GM18870 (cell line): ENCODE measurements at regions not wholly inside any gene's neighbourhood (a gene's known extent, or its start where the extent isn't known, plus 50 kb on each side); places are given as distances from the start of the nearest gene placed in this dataset.

ENCODE experiments used
- ATAC-seq: cut with Tn5 transposase; IDR thresholded peaks from one replicate; pipeline ENCODE4 v1.9.1; 2021; ENCODE audit warnings: moderate library complexity; ENCODE audit not compliant: unreplicated experiment

DNA sequence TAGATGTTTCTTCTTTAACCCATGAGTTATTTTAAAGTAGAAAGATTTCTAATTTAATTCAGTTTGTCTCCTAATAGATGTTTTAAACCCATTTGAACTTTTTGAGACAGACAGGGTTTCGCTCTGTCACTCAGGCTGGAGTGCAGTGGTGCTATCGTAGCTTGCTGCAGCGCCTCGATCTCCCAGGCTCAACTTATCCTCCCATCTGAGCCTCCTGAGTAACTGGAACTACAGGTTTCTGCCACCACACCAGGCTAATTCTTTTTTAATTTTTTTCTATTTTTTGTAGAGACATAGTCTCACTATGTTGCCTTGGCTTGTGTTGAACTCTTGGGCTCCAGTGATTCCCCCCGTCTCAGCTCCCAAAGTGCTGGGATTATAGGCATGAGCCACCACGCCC lies 53.0 kb upstream of the RAB18 start:
- no peak for ATAC-seq

GRCh38 chr10:27450225-27450624 lies 53.9 kb upstream of the RAB18 start:
- ATAC-seq = no peak

DNA sequence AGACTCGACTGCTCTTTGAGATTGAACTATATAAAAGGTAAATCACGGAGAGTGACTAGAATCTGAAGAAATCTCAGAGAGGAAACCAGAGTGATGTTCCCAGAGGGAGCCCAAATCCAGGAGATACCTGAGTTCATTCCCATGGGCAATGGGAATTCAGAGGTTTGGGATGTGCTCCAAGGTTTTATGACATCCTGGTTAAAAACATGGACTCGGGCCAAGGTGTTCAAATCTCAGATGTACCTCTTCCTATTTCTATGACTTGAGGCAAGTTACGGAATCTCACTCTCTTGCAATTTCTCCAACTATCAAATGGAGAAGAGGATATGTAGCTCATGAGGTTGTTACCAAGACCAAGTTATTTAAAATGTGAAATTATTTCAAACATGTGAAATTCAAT lies 54.5 kb upstream of the RAB18 start:
- no peak for ATAC-seq

DNA sequence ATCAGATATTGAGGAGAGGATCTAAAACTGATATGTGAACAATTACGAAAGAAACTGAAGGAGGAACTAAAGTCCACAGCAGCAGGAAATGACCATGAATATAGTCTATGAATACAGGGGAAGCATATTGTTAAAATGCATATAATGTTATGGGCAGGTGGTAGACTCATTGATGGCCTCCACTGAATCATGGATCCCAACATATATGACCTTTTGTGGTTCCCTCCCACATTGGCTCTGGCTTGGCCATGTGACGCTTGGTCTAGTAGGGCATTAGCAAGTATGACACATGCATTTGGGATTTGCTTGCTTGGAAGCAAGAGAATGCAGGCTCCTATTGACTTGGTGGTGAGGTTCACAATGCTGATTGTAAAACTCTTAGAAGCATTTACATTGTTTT lies 55.2 kb upstream of the RAB18 start:
- ATAC-seq = no peak

DNA sequence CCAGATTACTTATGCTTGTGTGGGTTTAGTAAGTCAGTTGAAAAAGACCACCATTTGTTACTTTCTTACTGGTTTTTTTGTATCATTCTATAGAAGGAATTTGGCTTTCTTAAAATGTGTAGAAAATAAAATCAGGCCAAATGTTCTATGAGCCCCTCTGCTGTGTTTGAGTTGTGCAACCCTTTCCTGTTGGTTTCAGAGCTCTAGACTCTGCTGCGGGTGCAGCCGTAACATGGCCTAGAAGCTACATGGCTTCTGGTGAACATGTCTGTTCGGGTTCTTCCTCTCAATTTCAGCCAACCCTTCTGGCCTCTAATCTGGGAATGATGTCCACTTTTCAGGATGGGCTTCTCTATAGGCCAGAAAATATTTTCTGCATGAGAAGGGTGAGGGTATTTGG lies 56.6 kb upstream of the RAB18 start:
- ATAC-seq = no peak

DNA sequence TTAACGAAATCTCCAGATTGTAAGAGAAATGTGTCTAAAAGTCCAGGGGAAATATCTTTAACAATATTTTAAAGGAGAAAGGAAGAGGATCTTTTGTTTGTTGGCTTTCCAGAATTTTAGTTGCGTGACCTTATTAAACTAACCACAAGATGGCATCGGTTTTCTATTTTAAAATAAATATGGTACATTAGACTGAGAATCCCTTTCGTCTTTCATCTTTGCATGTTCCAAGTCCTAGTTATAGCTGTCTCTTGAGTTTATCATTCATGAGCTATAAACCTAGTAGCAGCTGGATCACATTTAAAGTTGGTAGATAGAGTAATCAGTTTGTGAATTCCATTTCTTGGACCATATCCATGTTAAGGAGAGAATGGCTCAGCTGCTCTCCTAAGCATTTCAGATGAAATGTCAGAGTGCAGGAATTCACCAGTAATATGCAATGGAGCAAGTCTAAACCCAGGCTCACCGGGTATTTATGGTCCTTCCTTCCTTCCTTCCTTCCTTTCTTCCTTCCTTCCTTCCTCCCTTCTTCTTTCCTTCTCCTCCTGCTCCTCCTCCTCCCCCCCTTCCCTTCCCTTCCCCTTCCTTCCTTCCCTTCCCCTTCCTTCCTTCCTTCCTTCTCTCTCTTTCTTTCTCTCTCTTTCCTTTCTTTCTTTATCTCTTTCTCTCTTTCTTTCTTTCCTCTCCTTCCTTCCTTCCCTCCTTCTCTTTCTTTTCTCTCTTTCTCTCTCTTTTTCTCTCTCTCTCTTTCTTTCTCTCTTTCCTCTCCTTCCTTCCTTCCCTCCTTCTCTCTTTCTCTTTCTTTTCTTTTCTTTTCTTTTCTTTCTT lies 57.8 kb upstream of the RAB18 start:
- no peak for ATAC-seq

DNA sequence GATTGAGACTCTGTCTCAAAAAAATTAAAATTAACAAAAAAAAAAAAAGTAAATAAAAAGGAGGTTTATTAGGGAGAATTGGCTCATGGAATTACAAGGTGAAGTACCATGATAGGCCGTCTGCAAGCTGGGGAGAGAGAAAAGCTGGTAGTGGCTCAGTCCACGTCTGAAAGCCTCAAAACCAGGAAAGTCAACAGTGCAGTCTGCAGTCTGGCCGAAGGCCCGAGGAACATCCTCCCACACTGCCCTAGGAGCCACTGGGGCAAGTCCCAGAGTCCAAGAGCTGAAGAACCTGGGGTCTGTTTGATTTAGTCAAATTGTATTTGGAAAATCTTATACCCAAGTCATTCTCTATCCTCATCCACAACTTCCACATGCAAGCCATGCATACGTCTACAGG lies 59.0 kb upstream of the RAB18 start:
- no peak for ATAC-seq

- no peak for ATAC-seq
Observed at GRCh38 chr10:27440478-27440877, 63.6 kb upstream of the RAB18 start.

GRCh38 chr10:27440021-27440420 lies 64.1 kb upstream of the RAB18 start:
- ATAC-seq = no peak

DNA sequence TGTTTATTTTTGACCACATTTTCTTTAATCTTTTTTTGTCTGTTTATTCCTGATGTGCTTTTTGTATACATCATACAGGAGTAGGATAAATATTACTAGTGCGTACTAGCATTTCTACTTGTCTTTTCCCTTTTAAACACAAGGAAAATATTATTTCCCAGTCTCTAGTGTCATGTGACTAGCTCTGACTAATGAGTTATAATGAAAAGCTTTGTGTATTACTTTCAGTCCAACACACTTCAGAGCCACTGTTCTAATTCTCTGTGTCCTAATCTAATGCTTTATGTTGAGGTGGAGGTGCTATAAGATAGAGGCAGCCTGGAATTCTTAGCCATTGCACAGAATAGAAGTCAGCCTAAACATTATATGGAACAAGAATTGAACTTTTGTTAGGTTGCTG lies 65.0 kb upstream of the RAB18 start:
- ATAC-seq = no peak

DNA sequence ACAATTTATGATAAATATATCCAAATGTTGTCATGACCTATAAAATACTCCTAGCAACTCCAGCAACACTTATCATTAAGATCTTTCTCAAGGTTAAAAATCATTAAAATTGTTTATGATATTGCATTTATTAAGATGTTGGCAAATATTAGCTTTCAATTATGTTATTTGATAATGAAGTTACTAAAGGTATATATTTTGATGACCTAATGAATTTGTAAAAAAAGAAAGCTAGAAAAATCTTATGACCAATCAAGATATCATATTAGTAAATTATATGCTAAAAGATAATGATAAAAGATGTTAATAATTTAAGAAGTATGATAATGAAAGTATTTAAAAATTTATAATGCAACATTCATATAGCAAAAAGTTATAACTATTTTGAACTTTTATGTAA lies 66.3 kb upstream of the RAB18 start:
- ATAC-seq = no peak

DNA sequence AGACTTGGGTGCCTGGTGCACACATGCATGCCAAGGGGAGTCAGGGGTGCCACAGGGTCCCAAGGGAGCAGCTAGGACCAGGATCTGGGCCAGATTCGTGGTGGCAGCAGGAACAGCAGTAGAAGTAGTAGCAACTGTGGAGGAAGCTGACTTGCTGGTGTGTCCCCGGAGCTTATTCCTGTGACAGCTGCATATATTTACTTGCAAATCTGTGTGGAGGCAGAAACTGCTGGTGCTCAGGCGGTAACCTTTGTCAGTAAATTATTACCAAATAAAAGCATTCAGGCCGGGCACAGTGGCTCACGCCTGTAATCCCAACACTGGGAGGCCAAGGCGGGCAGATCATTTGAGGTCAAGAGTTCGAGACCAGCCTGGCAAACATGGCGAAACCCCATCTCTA lies 67.4 kb upstream of the RAB18 start:
- no peak for ATAC-seq

- no peak for ATAC-seq
Observed at GRCh38 chr10:27433976-27434375, 70.1 kb upstream of the RAB18 start.

GRCh38 chr10:27426948-27427467 lies 77.1 kb upstream of the RAB18 start:
- ATAC-seq = no peak

- no peak for ATAC-seq
Observed at GRCh38 chr10:27413831-27414348, 90.2 kb upstream of the RAB18 start.

DNA sequence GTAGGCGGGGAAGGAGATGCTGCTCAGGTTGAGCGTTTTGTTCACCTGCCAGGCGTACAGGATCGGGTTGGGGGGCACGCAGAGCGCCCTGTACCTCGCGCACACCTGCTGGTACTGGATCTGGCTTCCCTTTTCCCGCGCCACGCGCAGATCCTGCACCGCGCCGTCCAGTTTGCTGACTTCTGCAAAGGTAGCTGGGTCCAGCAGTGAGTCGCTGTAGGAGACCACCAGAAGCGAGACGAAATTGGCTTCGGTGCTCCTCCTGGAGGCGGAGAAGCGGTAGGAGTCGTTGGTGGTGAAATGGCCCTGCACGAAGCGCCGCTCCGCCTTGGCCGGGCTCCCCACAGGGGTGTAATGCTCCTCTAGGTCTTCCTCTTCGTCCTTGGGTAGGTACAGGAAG lies 90.7 kb upstream of the RAB18 start:
- ATAC-seq = no peak

- no peak for ATAC-seq
Observed at GRCh38 chr10:27410153-27410552, 94.0 kb upstream of the RAB18 start.

- no peak for ATAC-seq
Observed at GRCh38 chr10:27407271-27407670, 96.8 kb upstream of the RAB18 start.

DNA sequence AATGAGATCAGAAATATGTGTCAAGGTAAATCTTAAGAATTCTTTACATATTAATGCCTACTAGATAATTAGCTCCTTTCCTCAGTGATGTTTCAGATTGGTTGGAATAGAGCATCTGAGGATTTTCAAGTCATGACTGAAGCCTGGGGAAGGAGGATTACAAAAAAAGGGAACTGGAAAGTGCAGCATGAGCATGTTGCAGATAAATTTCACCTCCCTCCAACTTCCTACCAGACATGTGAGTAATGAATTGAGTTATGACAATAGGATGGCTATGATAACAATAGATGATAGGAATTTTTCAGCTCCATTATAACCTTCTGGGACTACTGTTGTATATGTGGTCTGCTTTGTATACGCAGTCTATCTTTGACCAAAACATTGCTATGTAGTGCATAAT lies 104.2 kb upstream of the RAB18 start:
- ATAC-seq = no peak

DNA sequence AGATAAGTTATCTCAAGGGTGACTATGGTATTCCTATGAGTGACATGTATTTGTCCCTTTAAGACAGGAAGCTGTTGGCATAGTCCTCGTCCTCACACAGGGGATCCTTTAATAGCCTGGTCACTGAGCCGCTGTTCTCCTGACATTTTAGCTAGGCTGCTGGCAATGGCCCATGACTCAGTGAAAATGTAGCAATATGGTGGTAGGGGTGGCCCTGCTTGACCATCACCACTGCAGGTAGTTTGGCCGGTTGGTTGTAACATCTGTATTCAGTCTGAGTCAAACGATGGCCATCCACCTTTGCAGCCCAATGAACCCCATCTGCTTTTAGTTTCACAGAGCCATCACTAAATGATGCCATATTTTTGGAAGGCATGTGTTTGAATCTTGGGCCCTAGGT lies 110.1 kb upstream of the RAB18 start:
- no peak for ATAC-seq

- ATAC-seq = no peak
Observed at GRCh38 chr10:27392606-27393005, 111.5 kb upstream of the RAB18 start.

- ATAC-seq = no peak
Observed at GRCh38 chr10:27391916-27392315, 112.2 kb upstream of the RAB18 start.

GRCh38 chr10:27391325-27391724 lies 112.8 kb upstream of the RAB18 start:
- ATAC-seq = no peak
